ENCODE measurements at regions not wholly inside any gene's neighbourhood (a gene's known extent, or its start where the extent isn't known, plus 50 kb on each side); places are given as distances from the start of the nearest gene placed in this dataset.

DNA sequence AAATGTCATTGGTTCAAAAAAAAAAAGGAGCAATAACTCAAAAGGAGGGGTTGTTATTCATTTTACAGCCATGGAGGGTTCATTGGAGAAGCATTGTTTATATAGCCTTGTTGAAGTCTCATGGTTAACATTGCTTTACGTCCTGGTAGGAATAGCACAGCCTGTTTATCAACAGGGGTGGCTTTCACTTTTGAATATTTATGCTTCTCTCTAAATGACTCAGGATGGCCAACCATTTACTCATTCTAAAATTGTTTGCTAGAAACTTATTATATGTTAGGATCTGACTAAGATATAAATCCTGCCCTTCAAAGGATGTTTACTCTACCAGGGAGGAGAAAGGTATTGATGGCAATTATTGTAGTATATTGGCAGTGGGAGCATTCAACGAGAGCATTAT lies 534.1 kb upstream of the GALNTL6 start:
- TF ChIP-seq, protein P1, sequence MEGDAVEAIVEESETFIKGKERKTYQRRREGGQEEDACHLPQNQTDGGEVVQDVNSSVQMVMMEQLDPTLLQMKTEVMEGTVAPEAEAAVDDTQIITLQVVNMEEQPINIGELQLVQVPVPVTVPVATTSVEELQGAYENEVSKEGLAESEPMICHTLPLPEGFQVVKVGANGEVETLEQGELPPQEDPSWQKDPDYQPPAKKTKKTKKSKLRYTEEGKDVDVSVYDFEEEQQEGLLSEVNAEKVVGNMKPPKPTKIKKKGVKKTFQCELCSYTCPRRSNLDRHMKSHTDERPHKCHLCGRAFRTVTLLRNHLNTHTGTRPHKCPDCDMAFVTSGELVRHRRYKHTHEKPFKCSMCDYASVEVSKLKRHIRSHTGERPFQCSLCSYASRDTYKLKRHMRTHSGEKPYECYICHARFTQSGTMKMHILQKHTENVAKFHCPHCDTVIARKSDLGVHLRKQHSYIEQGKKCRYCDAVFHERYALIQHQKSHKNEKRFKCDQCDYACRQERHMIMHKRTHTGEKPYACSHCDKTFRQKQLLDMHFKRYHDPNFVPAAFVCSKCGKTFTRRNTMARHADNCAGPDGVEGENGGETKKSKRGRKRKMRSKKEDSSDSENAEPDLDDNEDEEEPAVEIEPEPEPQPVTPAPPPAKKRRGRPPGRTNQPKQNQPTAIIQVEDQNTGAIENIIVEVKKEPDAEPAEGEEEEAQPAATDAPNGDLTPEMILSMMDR (conservative IDR thresholded peaks at IDR 0.05; ENCODE audit: low read depth, low read length): no peak
- no peak for TF ChIP-seq EZH2 (IDR thresholded peaks at IDR 0.05; ENCODE audit: low read length, unreplicated experiment)
- no peak for TF ChIP-seq EZH2phosphoT487 (IDR thresholded peaks at IDR 0.05; ENCODE audit: borderline replicate concordance, low read length)
